NK-92 treated with Interleukin-12 subunit alpha and Interleukin-12 subunit beta, amount 100 ng/mL, for 24 hours (cell line): ENCODE measurements at regions not wholly inside any gene's neighbourhood (a gene's known extent, or its start where the extent isn't known, plus 50 kb on each side); places are given as distances from the start of the nearest gene placed in this dataset.
"Not testable (repeated sequence)": the region's sequence is repeated elsewhere in the genome, so short reads cannot be mapped to it uniquely, and the experiment has no call there.

ENCODE experiments used
- DNase-seq: peaks from one replicate; lab custom pipeline; 2025; lab: John Stamatoyannopoulos, UW

DNA sequence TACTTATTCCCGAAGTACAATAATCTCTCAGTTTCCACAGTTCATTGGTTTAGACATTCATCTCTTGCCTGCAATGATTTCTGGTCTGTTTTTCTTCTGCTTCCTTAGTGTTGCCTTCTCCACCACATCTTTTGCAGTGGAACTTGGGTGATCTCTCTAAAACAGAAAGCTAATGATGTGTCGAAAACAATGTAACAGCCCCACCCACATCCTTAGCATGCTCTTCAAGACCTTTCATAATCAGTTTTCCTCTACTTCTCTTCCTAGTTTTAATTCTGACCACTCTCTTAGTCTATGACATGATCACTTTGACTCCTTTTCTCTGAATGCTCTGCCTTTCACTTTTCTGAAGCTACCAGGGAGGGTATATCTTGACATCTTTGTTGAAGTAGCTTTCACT is 1007.9 kb upstream of the CITED2 start:
- no peak for DNase-seq

DNA sequence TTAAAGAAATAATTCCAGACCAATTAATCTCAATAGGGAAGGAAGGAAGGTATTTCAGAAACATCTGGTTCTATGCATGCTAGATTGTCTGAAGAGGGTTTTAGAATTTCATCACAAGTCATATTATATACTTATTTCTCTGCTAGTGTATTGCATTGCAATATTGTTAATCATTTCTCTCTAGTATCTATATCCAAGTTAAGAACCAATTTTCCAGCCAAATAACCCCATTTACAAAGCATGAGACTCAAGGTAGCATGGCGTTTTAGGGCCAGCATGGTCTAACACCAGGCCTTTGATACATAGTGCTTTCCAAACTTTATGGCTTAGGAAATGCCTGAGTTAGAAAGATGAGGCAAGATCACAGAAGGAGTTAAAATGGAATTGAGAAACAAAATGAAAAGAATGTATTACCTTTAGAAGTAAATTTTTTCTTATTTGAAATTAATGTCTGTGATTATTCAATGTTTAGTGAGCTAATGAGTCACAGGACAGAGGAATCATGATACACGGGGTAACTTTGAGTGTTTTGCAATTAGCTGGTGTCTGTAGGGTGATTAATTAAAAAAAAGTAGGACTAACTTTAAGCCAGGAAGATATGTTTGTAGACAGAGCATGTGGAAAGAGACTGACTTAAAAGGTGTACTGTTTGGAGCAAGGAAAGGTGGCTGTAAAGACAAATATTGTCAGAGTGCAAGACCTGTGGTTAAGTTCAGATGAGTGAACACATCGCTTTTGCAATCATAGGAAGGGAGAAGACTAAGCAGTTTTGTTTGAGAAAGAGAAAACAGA is 1006.2 kb upstream of the CITED2 start:
- DNase-seq: no peak

DNA sequence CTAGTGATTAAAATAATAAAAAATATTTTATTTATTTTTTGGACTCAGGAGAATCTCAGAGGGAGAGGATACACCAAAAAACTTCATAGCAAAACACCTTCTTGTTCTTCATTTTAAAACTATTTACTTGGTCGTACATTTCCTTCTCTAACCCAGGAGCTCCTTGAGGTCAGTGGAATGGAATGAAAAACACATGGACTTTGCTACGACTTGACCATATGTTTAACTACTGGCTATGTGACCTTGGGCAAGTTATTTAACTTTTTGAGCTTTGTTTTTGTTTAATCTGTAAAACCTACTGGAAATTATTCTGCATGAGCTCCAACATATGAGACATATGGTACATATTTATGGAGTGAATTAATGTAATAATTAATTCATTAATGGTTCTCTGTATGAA is 1005.5 kb upstream of the CITED2 start:
- DNase-seq: no peak

DNA sequence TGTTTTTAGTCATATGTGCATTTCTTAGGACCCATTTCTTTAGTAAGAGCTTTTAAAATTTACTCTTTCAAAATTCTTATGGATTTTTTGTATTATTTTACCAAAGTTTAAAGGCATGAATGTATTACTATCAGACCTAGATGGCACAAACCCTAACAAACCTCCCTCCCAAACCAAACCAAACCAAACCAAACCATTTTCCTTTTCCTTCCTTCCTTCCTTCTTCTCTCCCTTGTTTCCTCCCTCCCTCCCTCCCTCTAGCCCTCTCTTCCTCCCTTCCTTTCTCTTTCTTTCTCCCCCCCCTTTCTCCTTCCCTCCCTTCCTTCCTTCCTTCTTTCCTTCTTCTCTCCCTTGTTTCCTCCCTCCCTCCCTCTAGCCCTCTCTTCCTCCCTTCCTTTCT is 1001.8 kb upstream of the CITED2 start:
- DNase-seq: no peak

- DNase-seq: not testable (repeated sequence)
Measured at GRCh38 chr6:140373728-140374127, 999.3 kb upstream of the CITED2 start.

DNA sequence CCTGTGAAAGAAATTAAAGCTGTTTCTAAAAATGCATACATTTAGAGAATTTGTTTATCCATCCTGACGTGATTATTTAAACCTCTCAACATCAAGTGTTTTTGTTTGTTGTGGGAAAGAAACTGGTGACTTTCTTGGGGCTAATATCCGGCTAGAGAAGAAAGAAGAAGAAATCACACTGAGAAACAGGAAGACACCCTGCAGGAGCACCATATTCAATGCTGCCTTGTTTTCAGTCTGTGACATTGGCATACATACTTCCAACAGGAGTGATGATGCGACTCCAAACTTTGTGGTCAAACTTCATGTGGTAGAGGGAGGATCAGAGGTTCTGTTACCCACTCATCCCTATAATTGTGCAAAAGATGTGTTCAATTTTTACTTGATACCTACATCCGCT is 997.6 kb upstream of the CITED2 start:
- DNase-seq: no peak

GRCh38 chr6:140370976-140371870 is 996.8 kb upstream of the CITED2 start:
- no peak for DNase-seq

GRCh38 chr6:140370441-140370840 is 996.0 kb upstream of the CITED2 start:
- no peak for DNase-seq

DNA sequence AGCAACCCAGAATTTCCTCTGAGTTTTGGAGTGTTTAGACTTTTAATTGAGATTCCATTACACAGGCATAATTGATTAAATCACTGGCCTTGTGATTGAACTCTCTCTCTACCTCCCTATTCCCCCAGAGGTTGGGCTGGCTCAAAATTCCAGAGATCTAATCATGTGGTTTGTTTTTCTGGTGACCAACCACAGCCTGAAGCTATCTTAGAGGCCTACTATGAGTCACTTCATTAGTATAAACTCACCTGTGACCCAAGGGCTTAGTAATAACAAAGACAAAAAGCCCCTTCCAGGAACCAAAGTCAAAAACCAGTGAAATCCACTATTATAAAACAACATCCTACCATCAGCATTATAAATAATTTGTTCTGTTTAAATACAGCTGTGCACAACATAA is 992.5 kb upstream of the CITED2 start:
- no peak for DNase-seq

DNA sequence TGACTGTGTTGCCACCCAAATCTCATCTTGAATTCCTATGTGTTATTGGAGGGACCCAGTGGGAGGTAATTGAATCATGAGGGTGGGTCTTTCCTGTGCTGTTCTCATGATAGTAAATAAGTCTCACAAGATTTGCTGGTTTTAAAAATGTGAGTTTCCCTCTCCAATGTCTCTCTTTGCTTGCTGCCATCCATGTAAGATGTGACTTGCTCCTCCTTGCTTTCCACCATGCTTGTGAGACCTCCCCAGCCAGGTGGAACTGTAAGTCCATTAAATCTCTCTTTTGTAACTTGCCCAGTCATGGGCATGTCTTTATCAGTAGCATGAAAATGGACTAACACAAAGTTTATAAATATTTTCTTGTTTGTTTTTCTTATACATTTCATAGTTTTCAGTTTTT is 990.5 kb upstream of the CITED2 start:
- no peak for DNase-seq

DNA sequence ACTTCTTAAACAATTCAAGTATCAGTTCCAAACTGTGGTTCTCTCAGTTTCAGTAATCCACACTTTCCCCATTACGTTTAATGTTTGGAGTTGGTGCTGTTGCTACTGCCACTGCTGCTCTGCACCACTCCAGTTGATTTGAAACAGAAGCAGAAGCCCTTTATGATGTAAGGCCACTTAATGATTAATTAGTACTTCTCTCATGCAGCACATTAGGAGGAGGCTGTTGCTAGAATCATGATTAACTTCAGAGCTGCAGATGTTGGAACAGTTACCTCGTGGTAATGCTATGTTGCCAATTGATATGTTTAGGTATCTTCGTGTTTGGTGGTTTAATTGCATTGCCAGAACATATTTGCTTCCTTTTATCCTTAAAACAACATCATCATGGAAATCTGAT is 986.2 kb upstream of the CITED2 start:
- DNase-seq: no peak

DNA sequence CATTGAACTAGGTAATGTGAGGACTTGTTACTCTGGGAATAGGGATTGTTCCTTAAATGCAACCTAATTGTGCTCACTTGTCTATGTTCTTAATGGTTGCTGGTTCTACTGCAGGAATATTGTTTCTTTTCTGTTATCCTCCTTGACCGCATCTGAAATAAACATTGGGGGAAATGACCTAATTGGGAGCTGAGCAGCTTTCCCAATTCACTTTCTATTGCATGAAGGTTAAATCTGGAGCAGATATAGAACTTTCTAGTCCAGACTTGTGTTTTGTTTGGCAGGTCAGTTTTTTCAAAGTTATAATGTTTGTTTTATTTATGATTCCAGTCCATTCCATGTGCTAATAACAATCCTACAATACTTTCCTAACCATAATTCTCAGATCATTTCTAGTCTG is 981.0 kb upstream of the CITED2 start:
- DNase-seq: no peak

GRCh38 chr6:140354296-140354695 is 979.8 kb upstream of the CITED2 start:
- DNase-seq: no peak

GRCh38 chr6:140353536-140353935 is 979.1 kb upstream of the CITED2 start:
- no peak for DNase-seq

DNA sequence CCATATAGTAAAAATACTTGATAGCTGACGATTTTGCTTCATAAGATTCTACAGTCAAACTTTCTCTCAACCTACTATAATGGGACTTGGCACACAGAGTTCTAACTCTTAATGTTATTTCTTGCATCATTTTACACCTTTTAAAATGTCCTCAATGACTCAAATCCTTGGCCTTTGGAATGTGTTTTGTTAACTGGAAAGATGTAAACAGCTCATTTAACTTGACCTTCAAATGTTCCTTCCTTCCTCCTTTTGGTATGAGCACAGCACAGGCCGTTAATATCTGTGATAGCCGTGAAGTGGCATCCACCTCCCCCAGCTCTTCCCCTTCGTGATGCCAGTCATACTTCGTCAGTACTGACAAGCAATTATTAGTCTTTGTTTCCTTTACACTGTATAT is 972.0 kb upstream of the CITED2 start:
- no peak for DNase-seq

GRCh38 chr6:140345935-140346334 is 971.5 kb upstream of the CITED2 start:
- DNase-seq: no peak

DNA sequence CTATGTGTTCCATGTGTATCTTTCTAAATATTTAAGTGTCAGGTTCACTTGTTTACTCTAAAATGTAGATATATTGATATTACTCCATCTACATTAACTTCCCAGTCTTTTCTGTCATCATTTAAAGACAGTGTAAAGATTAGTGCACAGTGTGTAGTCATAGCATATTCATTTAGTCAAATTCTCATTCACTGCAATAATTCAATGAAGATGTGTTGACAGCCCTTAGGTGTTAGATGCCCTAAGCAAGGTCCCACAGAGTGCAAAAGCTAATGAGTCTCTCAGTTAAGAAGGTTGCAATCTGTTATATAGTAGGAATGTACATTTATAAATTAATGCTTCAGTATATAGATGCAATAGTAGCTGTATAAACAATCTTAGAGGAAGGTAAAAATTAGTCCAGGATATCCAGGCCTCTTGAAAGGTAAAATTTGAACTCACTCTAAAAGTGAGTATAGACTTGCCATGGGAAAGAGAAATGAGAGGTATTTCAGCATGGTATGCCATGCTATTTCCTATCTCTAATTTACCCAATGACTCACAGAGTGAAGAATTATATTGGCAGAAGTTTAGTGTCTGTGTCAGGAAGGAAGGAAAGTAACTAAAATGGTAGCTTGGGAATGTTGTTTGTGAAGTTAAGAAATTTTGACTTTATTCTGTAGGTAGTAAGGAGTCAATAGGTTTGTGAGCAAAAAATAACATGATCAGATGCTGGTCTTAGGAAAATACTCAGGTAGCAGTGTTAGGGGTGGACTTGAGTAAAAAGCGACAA is 969.9 kb upstream of the CITED2 start:
- no peak for DNase-seq

- DNase-seq: no peak
Measured at GRCh38 chr6:140343128-140343527, 968.7 kb upstream of the CITED2 start.

- DNase-seq: no peak
Measured at GRCh38 chr6:140341272-140341671, 966.8 kb upstream of the CITED2 start.

DNA sequence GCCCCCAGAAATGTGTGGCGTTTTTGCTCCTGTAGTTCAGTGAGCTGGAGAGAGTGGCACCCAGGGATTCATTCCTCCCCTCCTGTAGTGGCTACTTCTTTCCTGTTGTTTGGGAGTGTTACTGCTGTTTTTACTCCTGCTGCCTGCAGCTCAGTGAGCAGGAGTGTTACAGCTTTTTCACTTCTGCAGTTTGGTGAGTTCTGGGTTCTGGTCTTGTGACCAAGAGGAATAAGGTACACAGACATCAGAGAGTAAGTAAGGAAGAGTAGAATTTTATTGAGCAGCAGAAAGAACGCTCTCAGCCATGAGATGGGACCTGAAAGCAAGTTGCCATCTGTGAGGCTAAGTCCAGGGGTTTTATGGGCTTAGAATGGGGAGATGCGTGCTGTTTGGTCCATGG is 966.3 kb upstream of the CITED2 start:
- DNase-seq: no peak

DNA sequence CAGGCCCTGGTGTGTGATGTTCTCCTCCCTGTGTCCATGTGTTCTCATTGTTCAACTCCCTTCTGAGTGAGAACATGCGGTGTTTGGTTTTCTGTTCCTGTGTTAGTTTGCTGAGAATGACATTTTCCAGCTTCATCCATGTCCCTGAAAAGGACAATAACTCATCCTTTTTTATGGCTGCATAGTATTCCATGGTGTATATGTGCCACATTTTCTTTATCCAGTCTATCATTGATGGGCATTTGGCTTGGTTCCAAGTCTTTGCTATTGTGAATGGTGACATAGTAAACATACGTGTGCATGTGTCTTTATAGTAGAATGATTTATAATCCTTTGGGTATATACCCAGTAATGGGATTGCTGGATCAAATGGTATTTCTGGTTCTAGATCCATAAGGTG is 964.6 kb upstream of the CITED2 start:
- not testable (repeated sequence) for DNase-seq

DNA sequence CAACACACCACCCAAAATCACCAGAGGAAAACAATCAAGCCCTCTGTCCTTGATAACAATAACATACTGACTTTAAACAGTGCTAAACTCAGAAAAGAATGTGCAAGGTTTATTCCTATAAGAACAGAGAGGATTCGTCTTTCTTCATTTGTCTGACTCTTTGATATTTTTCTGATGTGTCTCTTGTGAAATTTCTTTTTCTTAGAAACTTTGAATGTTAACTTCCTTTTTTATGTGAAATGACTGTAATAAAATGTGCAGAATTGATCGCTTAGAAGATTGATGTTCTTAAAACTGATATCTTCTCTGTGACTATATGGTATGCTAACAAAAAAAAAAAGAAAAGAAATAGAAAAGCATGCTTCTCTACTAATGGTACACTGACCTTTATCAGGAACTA is 947.4 kb upstream of the CITED2 start:
- DNase-seq: no peak
